Lung (tissue), 11 donors: ENCODE measurements at regions not wholly inside any gene's neighbourhood (a gene's known extent, or its start where the extent isn't known, plus 50 kb on each side); places are given as distances from the start of the nearest gene placed in this dataset.

ENCODE experiments used
- ATAC-seq: fragments of 200-7000 bp; cut with Tn5 transposase; one replicate; pipeline ENCODE4 v1.9.1; 2020; ENCODE audit warnings: moderate number of reproducible peaks; ENCODE audit not compliant: insufficient read depth, low FRiP score
- DNase-seq, 3 donors: peaks; one replicate each; pipeline ENCODE4 v3.0.0-alpha.2; 2013 to 2017
- H3K27ac ChIP-seq, 2 donors: one replicate each; pipeline ENCODE4 v1.5.1; 2013; ENCODE audit warnings: mild to moderate bottlenecking in 2 of 2, moderate library complexity in 2 of 2, control low read depth in 1 of 2, inconsistent platforms in 1 of 2, low read depth in 1 of 2, low read length in 1 of 2
- H3K27me3 ChIP-seq, 3 donors: one replicate each; pipeline ENCODE4 v1.5.1; 2013; ENCODE audit warnings: low read length in 2 of 3; ENCODE audit not compliant: control insufficient read depth in 3 of 3, insufficient read depth in 3 of 3
- H3K36me3 ChIP-seq, 4 donors: one replicate each; pipeline ENCODE4 v1.5.1; 2013; ENCODE audit warnings: low read length in 4 of 4, mild to moderate bottlenecking in 1 of 4, moderate library complexity in 1 of 4; ENCODE audit not compliant: control insufficient read depth in 4 of 4, insufficient read depth in 4 of 4
- H3K4me1 ChIP-seq, 5 donors: one replicate each; pipeline ENCODE4 v1.5.1; 2013; ENCODE audit warnings: low read length in 5 of 5, mild to moderate bottlenecking in 2 of 5, moderate library complexity in 1 of 5; ENCODE audit not compliant: control insufficient read depth in 5 of 5, insufficient read depth in 5 of 5
- H3K4me3 ChIP-seq: one replicate; pipeline ENCODE4 v1.5.1; 2013; ENCODE audit warnings: mild to moderate bottlenecking, control low read depth, moderate library complexity
- H3K9ac ChIP-seq, 2 donors: one replicate each; pipeline ENCODE4 v1.5.1; 2013; ENCODE audit warnings: low read length in 2 of 2, control low read depth in 1 of 2; ENCODE audit not compliant: insufficient read depth in 1 of 2
- H3K9me3 ChIP-seq, 4 donors: one replicate each; pipeline ENCODE4 v1.5.1; 2013; ENCODE audit warnings: low read length in 3 of 4, mild to moderate bottlenecking in 1 of 4, moderate library complexity in 1 of 4; ENCODE audit not compliant: control insufficient read depth in 4 of 4, insufficient read depth in 3 of 4
- CTCF ChIP-seq: IDR thresholded peaks from 2 replicates; pipeline ENCODE4 v1.5.1; 2012; ENCODE audit warnings: mild to moderate bottlenecking; ENCODE audit errors: control extremely low read depth, extremely low read depth
- WGBS, 2 donors: extraction: QIAGEN DNeasy Blood & Tissue Kit; methylation state at CpG; one replicate each; pipeline ENCODE4 v1.1.7; 2013; 5-methylcytosine and 5-hydroxymethylcytosine counted together
- donor health status: control.
- donor health status: control.
- donor health status: Bipolar disorder and iron deficiency.
- donor health status: healthy.
- donor health status: DM: yes; HTN: yes; CAD: no.

DNA sequence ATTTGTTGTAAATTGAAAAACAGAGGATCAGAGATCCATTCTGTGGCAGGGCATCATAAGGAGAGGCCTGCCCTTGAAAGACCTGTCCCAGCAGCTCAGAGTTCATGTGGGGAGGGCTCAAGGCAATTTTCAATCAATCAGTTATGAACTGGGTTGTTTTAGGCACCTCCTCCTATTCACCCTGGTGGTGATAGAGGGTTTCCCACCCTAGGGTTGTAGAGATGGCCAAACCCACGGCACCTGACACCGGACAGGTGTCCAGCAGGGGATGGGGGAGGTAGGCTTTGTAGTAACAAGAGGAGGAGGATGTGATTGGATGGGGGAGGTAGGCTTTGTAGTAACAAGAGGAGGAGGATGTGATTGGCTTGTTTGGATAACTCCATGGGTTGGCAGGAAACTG, 205.7 kb downstream of the SOCS6 start:
- TF ChIP-seq CTCF = no peak
- DNase-seq (no peak), ATAC-seq (no peak)
- no peak overlapping the region for H3K9ac ChIP-seq
- H3K9me3 ChIP-seq = no peaks in the 10 kb centered on the region
- H3K27ac ChIP-seq = no peak overlapping the region
- no peak overlapping the region for H3K4me3 ChIP-seq
- no peaks in the 10 kb centered on the region for H3K4me1 ChIP-seq
- WGBS, 2 donors = 93 to 94% methylated on average over 2 of the region's 2 CpGs
- no peaks in the 10 kb centered on the region for H3K36me3 ChIP-seq
- no peaks in the 10 kb centered on the region for H3K27me3 ChIP-seq

DNA sequence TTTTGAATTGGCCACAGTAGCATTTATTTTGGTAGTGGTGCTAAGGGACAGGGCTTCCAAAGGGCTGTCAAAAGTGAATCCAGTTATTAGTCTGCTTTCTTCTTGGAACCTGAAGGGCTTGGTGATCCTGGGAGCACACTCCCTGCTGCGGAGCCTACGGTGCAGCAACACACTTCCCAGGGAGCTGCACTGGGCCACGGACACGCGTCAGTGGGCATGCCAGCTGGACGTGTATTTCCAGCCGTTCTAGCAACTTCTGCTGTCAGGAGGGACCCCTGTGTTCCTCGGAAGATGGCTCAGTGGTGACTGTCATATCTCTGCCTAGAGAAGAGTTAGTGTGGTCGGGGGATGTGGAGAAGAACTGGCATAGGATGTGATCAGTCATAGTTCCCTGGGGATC, 204.6 kb downstream of the SOCS6 start:
- no peak for DNase-seq
- Histone ChIP-seq H3K4me1 (no peaks in the 10 kb centered on the region), H3K27ac (no peak overlapping the region)

DNA sequence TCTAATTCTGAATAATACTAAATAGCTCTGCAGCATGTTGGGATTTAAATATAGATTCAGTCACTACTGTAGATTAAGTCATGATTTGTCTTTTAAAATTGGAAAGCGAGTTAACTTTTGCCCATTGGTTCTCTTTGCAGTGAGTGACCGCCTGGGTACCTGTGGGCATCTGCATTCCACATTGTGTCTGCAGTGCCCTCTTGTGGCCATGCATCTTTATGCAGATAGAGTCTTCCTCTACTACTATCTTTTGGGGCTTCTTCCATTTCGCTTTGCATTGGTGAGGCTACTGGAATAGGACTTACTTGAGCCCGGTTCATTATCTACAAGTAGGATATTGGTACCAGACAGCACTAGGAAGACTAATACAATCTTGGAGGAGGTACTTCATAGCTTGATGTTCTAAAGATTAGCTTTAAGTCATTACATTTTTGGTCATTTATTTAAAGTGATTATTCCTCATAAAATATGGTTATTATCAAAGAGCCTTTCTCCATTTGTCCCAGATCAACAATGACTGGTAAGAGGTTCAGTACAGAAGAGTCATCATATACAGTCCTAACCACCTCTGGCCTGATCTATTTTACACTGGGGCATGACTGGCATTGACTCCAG, 203.0 kb downstream of the SOCS6 start:
- H3K27me3 ChIP-seq = no peaks in the 10 kb centered on the region
- H3K9ac ChIP-seq = no peak overlapping the region
- no peak overlapping the region for H3K4me3 ChIP-seq
- ATAC-seq = peak; percentile 59
- peak; percentile 24 to 35 (median 32) for DNase-seq
- H3K9me3 ChIP-seq = no peaks in the 10 kb centered on the region
- 63 to 81% methylated on average over 4 of the region's 4 CpGs for WGBS, 2 donors
- no peak overlapping the region for H3K27ac ChIP-seq
- no peaks in the 10 kb centered on the region for H3K4me1 ChIP-seq
- no peaks in the 10 kb centered on the region for H3K36me3 ChIP-seq
- TF ChIP-seq CTCF = peak; percentile 30

More for the DNA sequence above, 204.6 kb downstream of the SOCS6 start:
- Histone ChIP-seq H3K36me3 (no peaks in the 10 kb centered on the region), H3K4me3 (no peak overlapping the region), H3K27me3 (no peaks in the 10 kb centered on the region), H3K9ac (no peak overlapping the region), H3K9me3 (no peaks in the 10 kb centered on the region)
- TF ChIP-seq CTCF = no peak
- 87 to 92% methylated on average over 9 of the region's 9 CpGs for WGBS, 2 donors
- ATAC-seq = no peak
